H1 (cell line): ENCODE measurements at regions not wholly inside any gene's neighbourhood (a gene's known extent, or its start where the extent isn't known, plus 50 kb on each side); places are given as distances from the start of the nearest gene placed in this dataset.

Experiments used
- ATF3 ChIP-seq: IDR thresholded peaks from 2 replicates; pipeline ENCODE4 v1.6.1; 2011; ENCODE audit warnings: low read depth, mild to moderate bottlenecking, low read length; ENCODE audit not compliant: insufficient read depth
- CTBP2 ChIP-seq: IDR thresholded peaks from 2 replicates; pipeline ENCODE4 v1.7.0; 2011; ENCODE audit warnings: borderline replicate concordance, mild to moderate bottlenecking, moderate library complexity, mixed read lengths, low read length; ENCODE audit not compliant: insufficient read depth, insufficient read length
- EP300 ChIP-seq, 2 experiments: IDR thresholded peaks; 1 replicate in 1 of 2; 2 replicates in 1 of 2; pipeline ENCODE4 v1.6.1; 2011 to 2012; ENCODE audit warnings: low read depth in 2 of 2, low read length in 2 of 2, mild to moderate bottlenecking in 2 of 2, borderline replicate concordance in 1 of 2, inconsistent platforms in 1 of 2, moderate library complexity in 1 of 2
- EZH2 ChIP-seq: fragments of 200-600 bp; sonication (generic); IDR thresholded peaks from 2 replicates; pipeline ENCODE4 v1.7.1; 2012; ENCODE audit warnings: low read depth, mild to moderate bottlenecking, moderate library complexity, low read length, inconsistent platforms; ENCODE audit not compliant: severe bottlenecking
- KDM1A ChIP-seq: fragments of 200-600, 300-600 bp; sonication (generic); IDR thresholded peaks from 2 replicates; pipeline ENCODE4 v1.7.1; 2016; ENCODE audit warnings: mild to moderate bottlenecking, low read length, borderline replicate concordance
- POLR2A ChIP-seq, 2 experiments: IDR thresholded peaks; 1 replicate in 1 of 2; 2 replicates in 1 of 2; pipeline ENCODE4 v1.6.1; 2011; ENCODE audit warnings: low read depth in 2 of 2, low read length in 2 of 2, mild to moderate bottlenecking in 2 of 2; ENCODE audit errors: control extremely low read depth in 1 of 2
- POLR2AphosphoS5 ChIP-seq: IDR thresholded peaks from 2 replicates; pipeline ENCODE4 v1.6.1; 2011; ENCODE audit warnings: low read depth, low read length
- RAD21 ChIP-seq, 2 experiments: IDR thresholded peaks in 1 of 2; conservative IDR thresholded peaks in 1 of 2; 2 replicates each; pipeline ENCODE4 v1.6.1; 2011; ENCODE audit warnings: low read depth in 2 of 2, low read length in 2 of 2, improper control_type of control experiment in 1 of 2, inconsistent platforms in 1 of 2, mild to moderate bottlenecking in 1 of 2, moderate library complexity in 1 of 2
- SIN3A ChIP-seq, 2 experiments: IDR thresholded peaks in 1 of 2; conservative IDR thresholded peaks in 1 of 2; 2 replicates each; pipeline ENCODE4 v1.6.1; 2011 to 2012; ENCODE audit warnings: low read length in 2 of 2, improper control_type of control experiment in 1 of 2, low read depth in 1 of 2, mild to moderate bottlenecking in 1 of 2
- YY1 ChIP-seq: IDR thresholded peaks from 2 replicates; pipeline ENCODE4 v1.6.1; 2011; ENCODE audit warnings: low read depth, mild to moderate bottlenecking, low read length
- TF ChIP-seq, protein P1 (sequence below), 3 experiments: IDR thresholded peaks; 1 replicate in 2 of 3; 2 replicates in 1 of 3; pipeline versions ENCODE4 v1.5.1 to v1.6.1; 2011; ENCODE audit warnings: low read length in 3 of 3, mild to moderate bottlenecking in 3 of 3, inconsistent platforms in 2 of 3, low read depth in 1 of 3, moderate library complexity in 1 of 3; ENCODE audit not compliant: insufficient read depth in 1 of 3; ENCODE audit errors: control extremely low read depth in 1 of 3
- TF ChIP-seq, protein P2 (sequence below): fragments of 300-600 bp; sonication (generic); IDR thresholded peaks from 2 replicates; pipeline ENCODE4 v1.7.1; 2012; ENCODE audit warnings: low read length, moderate library complexity, mild to moderate bottlenecking, inconsistent platforms; ENCODE audit not compliant: insufficient replicate concordance

GRCh38 chr5:176175101-176175852 lies 62.9 kb upstream of the SIMC1 start:
- TF ChIP-seq SIN3A (conservative IDR thresholded peaks at IDR 0.05 in 1 of 2, IDR thresholded peaks at IDR 0.05 in 1 of 2; ENCODE audit: low read depth in 1 of 2, low read length in 2 of 2) (no peak), EZH2 (no peak), POLR2A (IDR thresholded peaks at IDR 0.05; ENCODE audit: control extremely low read depth in 1 of 2, low read depth in 2 of 2, low read length in 2 of 2) (no peak), YY1 (no peak), KDM1A (no peak), CTBP2 (no peak), ATF3 (no peak), POLR2AphosphoS5 (no peak), RAD21 (IDR thresholded peaks at IDR 0.05 in 1 of 2, conservative IDR thresholded peaks at IDR 0.05 in 1 of 2; ENCODE audit: low read depth in 2 of 2, low read length in 2 of 2) (no peak), EP300 (IDR thresholded peaks at IDR 0.05; ENCODE audit: borderline replicate concordance in 1 of 2, low read depth in 2 of 2, low read length in 2 of 2) (no peak)
- TF ChIP-seq, protein P1, sequence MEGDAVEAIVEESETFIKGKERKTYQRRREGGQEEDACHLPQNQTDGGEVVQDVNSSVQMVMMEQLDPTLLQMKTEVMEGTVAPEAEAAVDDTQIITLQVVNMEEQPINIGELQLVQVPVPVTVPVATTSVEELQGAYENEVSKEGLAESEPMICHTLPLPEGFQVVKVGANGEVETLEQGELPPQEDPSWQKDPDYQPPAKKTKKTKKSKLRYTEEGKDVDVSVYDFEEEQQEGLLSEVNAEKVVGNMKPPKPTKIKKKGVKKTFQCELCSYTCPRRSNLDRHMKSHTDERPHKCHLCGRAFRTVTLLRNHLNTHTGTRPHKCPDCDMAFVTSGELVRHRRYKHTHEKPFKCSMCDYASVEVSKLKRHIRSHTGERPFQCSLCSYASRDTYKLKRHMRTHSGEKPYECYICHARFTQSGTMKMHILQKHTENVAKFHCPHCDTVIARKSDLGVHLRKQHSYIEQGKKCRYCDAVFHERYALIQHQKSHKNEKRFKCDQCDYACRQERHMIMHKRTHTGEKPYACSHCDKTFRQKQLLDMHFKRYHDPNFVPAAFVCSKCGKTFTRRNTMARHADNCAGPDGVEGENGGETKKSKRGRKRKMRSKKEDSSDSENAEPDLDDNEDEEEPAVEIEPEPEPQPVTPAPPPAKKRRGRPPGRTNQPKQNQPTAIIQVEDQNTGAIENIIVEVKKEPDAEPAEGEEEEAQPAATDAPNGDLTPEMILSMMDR (IDR thresholded peaks at IDR 0.05; ENCODE audit: control extremely low read depth in 1 of 3, insufficient read depth in 1 of 3, low read depth in 1 of 3, low read length in 3 of 3): no peak
- TF ChIP-seq, protein P2, sequence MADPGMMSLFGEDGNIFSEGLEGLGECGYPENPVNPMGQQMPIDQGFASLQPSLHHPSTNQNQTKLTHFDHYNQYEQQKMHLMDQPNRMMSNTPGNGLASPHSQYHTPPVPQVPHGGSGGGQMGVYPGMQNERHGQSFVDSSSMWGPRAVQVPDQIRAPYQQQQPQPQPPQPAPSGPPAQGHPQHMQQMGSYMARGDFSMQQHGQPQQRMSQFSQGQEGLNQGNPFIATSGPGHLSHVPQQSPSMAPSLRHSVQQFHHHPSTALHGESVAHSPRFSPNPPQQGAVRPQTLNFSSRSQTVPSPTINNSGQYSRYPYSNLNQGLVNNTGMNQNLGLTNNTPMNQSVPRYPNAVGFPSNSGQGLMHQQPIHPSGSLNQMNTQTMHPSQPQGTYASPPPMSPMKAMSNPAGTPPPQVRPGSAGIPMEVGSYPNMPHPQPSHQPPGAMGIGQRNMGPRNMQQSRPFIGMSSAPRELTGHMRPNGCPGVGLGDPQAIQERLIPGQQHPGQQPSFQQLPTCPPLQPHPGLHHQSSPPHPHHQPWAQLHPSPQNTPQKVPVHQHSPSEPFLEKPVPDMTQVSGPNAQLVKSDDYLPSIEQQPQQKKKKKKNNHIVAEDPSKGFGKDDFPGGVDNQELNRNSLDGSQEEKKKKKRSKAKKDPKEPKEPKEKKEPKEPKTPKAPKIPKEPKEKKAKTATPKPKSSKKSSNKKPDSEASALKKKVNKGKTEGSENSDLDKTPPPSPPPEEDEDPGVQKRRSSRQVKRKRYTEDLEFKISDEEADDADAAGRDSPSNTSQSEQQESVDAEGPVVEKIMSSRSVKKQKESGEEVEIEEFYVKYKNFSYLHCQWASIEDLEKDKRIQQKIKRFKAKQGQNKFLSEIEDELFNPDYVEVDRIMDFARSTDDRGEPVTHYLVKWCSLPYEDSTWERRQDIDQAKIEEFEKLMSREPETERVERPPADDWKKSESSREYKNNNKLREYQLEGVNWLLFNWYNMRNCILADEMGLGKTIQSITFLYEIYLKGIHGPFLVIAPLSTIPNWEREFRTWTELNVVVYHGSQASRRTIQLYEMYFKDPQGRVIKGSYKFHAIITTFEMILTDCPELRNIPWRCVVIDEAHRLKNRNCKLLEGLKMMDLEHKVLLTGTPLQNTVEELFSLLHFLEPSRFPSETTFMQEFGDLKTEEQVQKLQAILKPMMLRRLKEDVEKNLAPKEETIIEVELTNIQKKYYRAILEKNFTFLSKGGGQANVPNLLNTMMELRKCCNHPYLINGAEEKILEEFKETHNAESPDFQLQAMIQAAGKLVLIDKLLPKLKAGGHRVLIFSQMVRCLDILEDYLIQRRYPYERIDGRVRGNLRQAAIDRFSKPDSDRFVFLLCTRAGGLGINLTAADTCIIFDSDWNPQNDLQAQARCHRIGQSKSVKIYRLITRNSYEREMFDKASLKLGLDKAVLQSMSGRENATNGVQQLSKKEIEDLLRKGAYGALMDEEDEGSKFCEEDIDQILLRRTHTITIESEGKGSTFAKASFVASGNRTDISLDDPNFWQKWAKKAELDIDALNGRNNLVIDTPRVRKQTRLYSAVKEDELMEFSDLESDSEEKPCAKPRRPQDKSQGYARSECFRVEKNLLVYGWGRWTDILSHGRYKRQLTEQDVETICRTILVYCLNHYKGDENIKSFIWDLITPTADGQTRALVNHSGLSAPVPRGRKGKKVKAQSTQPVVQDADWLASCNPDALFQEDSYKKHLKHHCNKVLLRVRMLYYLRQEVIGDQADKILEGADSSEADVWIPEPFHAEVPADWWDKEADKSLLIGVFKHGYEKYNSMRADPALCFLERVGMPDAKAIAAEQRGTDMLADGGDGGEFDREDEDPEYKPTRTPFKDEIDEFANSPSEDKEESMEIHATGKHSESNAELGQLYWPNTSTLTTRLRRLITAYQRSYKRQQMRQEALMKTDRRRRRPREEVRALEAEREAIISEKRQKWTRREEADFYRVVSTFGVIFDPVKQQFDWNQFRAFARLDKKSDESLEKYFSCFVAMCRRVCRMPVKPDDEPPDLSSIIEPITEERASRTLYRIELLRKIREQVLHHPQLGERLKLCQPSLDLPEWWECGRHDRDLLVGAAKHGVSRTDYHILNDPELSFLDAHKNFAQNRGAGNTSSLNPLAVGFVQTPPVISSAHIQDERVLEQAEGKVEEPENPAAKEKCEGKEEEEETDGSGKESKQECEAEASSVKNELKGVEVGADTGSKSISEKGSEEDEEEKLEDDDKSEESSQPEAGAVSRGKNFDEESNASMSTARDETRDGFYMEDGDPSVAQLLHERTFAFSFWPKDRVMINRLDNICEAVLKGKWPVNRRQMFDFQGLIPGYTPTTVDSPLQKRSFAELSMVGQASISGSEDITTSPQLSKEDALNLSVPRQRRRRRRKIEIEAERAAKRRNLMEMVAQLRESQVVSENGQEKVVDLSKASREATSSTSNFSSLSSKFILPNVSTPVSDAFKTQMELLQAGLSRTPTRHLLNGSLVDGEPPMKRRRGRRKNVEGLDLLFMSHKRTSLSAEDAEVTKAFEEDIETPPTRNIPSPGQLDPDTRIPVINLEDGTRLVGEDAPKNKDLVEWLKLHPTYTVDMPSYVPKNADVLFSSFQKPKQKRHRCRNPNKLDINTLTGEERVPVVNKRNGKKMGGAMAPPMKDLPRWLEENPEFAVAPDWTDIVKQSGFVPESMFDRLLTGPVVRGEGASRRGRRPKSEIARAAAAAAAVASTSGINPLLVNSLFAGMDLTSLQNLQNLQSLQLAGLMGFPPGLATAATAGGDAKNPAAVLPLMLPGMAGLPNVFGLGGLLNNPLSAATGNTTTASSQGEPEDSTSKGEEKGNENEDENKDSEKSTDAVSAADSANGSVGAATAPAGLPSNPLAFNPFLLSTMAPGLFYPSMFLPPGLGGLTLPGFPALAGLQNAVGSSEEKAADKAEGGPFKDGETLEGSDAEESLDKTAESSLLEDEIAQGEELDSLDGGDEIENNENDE: no peak
